ENCODE measurements at regions not wholly inside any gene's neighbourhood (a gene's known extent, or its start where the extent isn't known, plus 50 kb on each side); places are given as distances from the start of the nearest gene placed in this dataset.

GRCh38 chr5:67405101-67405364, 208.4 kb upstream of the CD180 start:
- no peak for TF ChIP-seq CTCF (optimal IDR thresholded peaks at IDR 0.05 in 1 of 3, IDR thresholded peaks at IDR 0.05 in 1 of 3, conservative IDR thresholded peaks at IDR 0.05 in 1 of 3; ENCODE audit: extremely low read depth in 1 of 3, insufficient read depth in 2 of 3, low read length in 3 of 3)
- TF ChIP-seq EZH2 (IDR thresholded peaks at IDR 0.05; ENCODE audit: low read length), result no peak
